GM10248 (cell line): ENCODE measurements at regions not wholly inside any gene's neighbourhood (a gene's known extent, or its start where the extent isn't known, plus 50 kb on each side); places are given as distances from the start of the nearest gene placed in this dataset.
"Not testable (repeated sequence)": the region's sequence is repeated elsewhere in the genome, so short reads cannot be mapped to it uniquely, and the experiment has no call there.

ENCODE experiments used
- CTCF ChIA-PET: fragments of 300-600 bp; sonication (Branson Sonifier 250); formaldehyde crosslinking; extraction: SDS; loops from one replicate; lab custom pipeline; 2021; ENCODE audit warnings: antibody characterized with exemption; lab: Yijun Ruan, JAX
- POLR2A ChIA-PET: fragments of 350-650 bp; sonication (Branson Sonifier 250); formaldehyde crosslinking; extraction: SDS; loops from one replicate; lab custom pipeline; 2020; ENCODE audit warnings: antibody characterized with exemption; lab: Yijun Ruan, JAX
- DNase-seq: peaks from one replicate; pipeline ENCODE4 v3.0.0; 2012; ENCODE audit errors: extremely low spot score
- TF ChIP-seq, protein P1 (sequence below): IDR thresholded peaks from 2 replicates; pipeline ENCODE4 v1.5.1; 2012; ENCODE audit warnings: mild to moderate bottlenecking, low read depth; ENCODE audit errors: extremely low read depth, missing control alignments, control extremely low read depth

DNA sequence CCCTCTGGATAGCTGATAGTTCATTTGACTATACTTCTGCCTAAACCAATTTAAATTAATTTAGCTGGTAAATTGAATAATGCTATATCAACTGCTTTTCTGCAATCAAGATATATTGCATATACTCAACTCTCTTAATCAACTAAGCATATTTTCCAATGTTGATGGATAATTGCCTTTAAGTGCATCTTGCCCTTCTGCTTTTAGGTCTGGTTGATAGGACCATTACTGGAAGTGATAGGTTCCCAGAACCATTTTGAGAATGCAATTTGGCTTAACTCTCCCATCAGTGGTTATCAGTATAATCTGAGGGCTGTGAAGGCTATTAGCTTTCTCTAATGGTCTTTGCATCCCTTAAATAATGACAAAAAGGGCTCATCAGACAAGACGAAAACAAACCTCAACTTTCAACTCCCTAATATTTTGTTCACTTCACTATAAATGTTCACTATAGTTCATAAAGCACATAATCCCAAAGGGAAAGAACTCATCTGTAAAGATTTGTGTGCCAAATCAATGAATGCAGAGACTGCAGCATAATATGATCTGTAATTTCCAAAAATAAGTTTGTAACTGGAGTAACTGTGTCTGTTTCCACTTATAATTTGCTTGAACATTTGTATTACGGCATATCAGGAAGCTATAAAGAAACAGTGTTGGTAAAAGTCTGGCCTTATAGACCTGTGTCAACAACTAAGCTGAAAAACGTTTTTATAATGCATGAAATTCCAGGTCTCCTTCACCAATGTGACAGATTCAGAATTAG is 273.6 kb downstream of the FBXO8 start:
- DNase-seq = no peak
- CTCF ChIA-PET = interaction anchor here (1.6 kb wide), 1 partner anchor 25 kb away, joined by 3 read pairs; no protein-coding TSS in a partner anchor
- TF ChIP-seq, protein P1, sequence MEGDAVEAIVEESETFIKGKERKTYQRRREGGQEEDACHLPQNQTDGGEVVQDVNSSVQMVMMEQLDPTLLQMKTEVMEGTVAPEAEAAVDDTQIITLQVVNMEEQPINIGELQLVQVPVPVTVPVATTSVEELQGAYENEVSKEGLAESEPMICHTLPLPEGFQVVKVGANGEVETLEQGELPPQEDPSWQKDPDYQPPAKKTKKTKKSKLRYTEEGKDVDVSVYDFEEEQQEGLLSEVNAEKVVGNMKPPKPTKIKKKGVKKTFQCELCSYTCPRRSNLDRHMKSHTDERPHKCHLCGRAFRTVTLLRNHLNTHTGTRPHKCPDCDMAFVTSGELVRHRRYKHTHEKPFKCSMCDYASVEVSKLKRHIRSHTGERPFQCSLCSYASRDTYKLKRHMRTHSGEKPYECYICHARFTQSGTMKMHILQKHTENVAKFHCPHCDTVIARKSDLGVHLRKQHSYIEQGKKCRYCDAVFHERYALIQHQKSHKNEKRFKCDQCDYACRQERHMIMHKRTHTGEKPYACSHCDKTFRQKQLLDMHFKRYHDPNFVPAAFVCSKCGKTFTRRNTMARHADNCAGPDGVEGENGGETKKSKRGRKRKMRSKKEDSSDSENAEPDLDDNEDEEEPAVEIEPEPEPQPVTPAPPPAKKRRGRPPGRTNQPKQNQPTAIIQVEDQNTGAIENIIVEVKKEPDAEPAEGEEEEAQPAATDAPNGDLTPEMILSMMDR = no peak
- POLR2A ChIA-PET = no interaction called here

DNA sequence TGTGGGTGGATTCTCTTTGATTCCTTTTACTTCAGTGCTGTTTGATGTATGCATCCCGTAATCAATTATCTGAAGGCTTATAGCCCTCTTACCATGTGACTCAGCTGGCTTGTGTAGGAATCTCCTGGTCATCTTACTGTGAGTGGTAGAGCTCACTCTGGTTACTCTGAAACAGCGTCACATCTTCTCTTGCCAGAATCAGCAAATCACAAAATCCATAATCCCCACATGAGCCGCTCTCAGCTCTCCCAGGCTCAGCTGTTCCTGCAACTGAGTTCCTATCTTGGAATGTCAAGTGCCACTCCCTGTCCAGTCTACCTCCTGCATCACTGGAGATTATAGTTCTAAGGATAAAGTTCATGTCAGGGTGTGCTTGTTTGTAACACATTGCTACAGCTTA is 278.0 kb downstream of the FBXO8 start:
- ChIA-PET CTCF (no interaction called here), POLR2A (no interaction called here)
- no peak for DNase-seq
- TF ChIP-seq, protein P1 = no peak

DNA sequence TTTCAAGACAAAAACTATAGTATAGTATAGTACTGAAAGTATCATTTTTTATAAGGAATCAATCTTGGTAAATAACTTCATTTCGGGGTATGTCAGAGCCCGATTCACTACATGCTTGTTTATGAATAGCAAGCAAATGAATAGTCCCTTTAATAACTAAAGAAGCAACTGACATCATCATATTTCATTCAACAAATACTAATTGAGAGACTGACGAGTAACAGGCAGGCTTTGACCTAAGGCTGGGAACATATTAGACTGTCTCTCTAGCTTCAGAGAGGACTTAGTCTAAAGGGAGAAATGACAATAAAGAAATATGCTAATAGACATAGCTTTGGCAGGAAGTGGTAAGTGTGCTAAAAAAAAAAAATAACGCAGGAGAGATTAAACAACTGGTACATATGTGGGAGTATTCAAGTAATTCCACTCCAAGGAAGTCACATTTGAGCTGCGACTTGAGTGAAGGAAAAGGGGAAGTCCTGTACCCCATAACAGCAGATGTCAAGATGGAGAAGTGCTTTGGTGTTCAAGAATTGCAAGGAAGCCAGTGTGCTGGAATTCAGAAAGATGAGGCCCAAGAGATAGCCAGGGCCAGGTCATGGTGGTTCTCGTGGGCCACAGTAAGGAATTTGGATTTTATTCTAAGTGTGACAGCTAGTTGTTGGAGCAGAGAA is 284.9 kb downstream of the FBXO8 start:
- ChIA-PET POLR2A (no interaction called here), CTCF (interaction anchor here (1.0 to 1.1 kb wide), 2 partner anchors 9 to 27 kb away, joined by 3 to 5 read pairs; no protein-coding TSS in a partner anchor)
- TF ChIP-seq, protein P1 = no peak
- no peak for DNase-seq

DNA sequence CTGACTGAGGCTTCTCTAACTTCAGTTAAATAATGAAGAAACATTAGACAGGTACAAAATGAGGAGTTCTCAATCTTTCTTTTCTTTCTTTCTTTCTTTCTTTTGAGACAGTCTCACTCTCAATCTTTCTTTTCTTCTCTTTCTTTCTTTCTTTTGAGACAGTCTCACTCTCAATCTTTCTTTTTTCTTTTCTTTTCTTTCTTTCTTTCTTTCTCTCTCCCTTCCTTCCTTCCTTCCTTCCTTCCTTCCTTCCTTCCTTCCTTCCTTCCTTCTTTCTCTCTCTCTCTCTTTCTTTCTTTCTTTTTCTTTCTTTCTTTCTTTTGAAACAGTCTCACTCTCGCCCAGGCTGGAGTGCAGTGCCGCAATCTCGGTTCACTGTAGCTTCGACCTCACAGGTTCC is 287.7 kb downstream of the FBXO8 start:
- DNase-seq, POLR2A ChIA-PET: not testable (repeated sequence)
- CTCF ChIA-PET = interaction anchor here (2.3 kb wide), 1 partner anchor 11 kb away, joined by 5 read pairs; no protein-coding TSS in a partner anchor

DNA sequence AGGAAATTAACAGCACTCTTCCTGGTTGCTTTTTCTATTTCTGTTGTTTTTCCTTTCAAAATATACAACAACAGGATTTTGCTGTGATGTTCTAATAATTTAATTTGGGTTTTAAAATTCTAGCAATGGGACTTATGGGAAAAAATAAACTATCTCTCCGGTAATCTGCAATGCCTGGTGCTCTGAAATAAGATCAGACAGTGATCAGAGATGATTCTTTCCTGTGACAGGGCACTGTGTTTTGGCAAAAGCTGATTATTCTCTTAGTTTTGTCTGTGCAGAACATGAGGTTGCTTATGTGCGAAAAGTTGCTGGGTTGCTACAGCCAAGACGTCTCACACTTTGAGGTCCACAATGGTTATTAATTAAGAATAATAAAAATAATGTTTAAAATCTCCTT is 291.7 kb downstream of the FBXO8 start:
- no peak for DNase-seq
- ChIA-PET CTCF (interaction anchor here (1.2 kb wide), 1 partner anchor 486 kb away, joined by 3 read pairs; no protein-coding TSS in a partner anchor), POLR2A (no interaction called here)
- TF ChIP-seq, protein P1 = no peak

DNA sequence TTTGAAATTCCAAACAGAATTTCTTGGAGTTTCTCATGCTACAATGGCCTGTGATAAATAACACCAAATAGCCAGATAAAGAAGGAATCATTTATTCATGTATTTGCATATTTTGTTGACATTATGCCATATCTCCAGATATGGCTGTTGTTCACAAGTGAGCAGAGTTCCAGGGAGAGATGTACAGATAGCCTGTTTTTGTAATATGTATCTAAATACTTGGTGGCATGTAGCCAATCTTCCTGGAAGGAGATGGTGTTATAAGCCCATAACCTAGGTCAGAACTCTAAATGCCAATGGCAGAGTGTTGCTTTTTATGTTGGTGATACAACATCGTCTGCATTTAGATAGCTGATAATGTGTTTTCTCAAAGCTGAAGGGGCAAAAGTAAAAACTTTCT is 292.2 kb downstream of the FBXO8 start:
- TF ChIP-seq, protein P1 = no peak
- ChIA-PET CTCF (interaction anchor here (1.1 to 1.7 kb wide), 5 partner anchors 13 to 486 kb away, joined by 3 to 6 read pairs (median 3); no protein-coding TSS in a partner anchor), POLR2A (no interaction called here)
- DNase-seq = no peak

DNA sequence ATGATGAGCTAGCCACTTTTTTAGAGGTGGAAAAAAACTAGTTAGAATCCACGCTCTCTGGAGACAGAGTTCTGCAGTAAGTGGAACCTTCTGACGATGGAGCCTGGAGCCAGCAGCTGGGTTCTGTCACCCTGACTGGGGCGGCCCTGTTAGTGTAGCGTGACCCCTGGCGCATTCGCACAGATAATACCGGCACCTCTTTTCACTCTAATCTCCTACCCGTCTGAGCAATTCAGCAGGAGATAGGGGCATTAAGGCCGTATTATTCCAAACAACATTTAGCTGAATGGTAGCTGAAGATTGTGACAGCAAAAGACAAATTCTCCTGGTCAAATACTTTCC is 292.6 kb downstream of the FBXO8 start:
- TF ChIP-seq, protein P1 = no peak
- POLR2A ChIA-PET = no interaction called here

More for the DNA sequence above, 292.6 kb downstream of the FBXO8 start:
- no peak for DNase-seq
- CTCF ChIA-PET = interaction anchor here (1.1 to 2.4 kb wide), 5 partner anchors 8 to 485 kb away, joined by 3 to 6 read pairs (median 4); no protein-coding TSS in a partner anchor
